GM18909 (cell line): ENCODE measurements at regions not wholly inside any gene's neighbourhood (a gene's known extent, or its start where the extent isn't known, plus 50 kb on each side); places are given as distances from the start of the nearest gene placed in this dataset.

Experiments
- ATAC-seq: cut with Tn5 transposase; IDR thresholded peaks from one replicate; pipeline ENCODE4 v1.9.1; 2021; ENCODE audit warnings: mild to moderate bottlenecking; ENCODE audit not compliant: unreplicated experiment, poor library complexity

GRCh38 chrX:124507246-124507645 is 160.9 kb downstream of the SH2D1A start:
- no peak for ATAC-seq

GRCh38 chrX:124518885-124519284 is 172.5 kb downstream of the SH2D1A start:
- ATAC-seq: no peak

DNA sequence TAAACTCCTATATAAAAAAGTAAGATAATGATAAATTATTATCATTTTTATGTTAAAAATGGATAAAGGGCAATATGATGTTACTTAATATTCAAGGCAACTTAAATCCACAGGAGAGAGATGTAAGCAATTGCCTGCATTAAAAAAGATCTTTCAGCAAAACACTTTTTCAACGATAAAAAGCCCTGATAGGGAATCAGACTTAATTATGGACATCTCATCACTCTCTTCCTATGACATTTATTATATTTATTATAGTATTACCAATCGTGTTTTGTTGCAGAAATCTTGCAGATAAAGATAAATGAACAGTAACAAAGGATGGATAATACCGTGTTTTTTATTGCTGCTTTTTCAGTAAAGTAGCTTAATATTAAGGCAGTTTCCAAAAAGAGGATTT is 178.5 kb downstream of the SH2D1A start:
- no peak for ATAC-seq

GRCh38 chrX:124529786-124530185 is 183.4 kb downstream of the SH2D1A start:
- ATAC-seq: no peak

- no peak for ATAC-seq
Observed at GRCh38 chrX:124530803-124531202, 184.4 kb downstream of the SH2D1A start.

GRCh38 chrX:124534536-124534935 is 188.2 kb downstream of the SH2D1A start:
- no peak for ATAC-seq

DNA sequence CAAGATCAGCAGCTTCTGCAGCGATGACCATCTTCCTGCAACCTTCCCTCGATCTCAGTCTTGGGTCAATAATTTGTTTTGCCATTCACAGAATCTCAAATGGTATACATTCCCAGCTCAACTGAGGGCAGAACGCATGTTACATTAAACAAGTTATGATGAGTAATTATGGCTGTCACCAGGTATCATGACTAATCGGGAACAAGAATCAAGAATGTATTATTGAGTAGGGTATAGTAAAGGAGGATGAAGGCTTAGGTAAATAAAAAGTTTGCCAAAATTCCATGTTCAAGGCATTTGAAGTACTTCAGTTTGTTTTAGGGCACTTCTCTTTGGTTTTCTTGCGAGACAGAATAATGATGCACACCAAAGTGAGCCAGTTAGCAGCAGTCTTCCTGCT is 194.1 kb downstream of the SH2D1A start:
- no peak for ATAC-seq

- ATAC-seq: no peak
Observed at GRCh38 chrX:124548571-124548970, 202.2 kb downstream of the SH2D1A start.

DNA sequence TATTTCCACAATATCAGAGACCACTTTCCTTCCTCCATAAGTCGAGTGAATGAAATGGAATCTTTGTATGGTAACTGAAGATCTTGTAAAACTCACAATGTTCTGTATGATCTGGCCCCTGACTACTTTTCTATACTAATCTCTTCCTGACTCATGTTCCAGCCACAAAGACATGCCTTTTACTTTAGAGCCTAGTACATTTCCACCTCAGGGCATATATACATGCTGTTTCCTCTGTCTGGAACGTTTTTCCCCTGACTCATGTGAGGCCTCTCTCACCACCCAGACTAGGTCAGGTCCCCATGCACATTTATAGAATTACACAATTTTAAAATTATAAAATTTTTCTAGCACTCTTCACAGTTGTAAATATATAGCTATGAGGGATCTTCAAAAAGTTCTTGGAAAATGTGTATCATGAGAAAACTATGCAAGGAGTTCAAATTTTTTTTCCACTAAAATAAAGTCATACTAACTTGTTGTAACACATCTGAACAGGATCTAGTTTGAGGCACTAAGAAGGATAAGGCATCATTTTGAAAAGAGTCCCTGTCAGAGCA is 208.8 kb downstream of the SH2D1A start:
- no peak for ATAC-seq

DNA sequence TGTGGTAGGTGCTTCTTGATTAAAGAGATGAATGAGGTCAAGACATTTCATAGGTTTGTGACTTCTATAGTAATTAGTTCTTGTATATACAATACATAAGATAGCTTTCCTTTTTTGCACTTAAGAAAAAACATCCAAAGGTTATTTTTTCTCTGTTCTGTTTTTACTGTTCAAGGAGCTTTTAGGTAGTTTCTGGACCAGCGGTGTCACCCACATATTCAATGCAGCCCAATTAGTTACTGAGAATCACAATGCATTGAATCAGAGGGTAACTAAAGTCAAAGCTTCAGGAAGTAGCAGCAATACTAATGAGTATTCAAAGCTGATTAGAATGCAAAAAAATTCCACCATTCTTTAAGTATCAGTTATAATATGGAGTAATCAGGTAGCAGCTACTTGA is 211.6 kb downstream of the SH2D1A start:
- ATAC-seq: no peak

DNA sequence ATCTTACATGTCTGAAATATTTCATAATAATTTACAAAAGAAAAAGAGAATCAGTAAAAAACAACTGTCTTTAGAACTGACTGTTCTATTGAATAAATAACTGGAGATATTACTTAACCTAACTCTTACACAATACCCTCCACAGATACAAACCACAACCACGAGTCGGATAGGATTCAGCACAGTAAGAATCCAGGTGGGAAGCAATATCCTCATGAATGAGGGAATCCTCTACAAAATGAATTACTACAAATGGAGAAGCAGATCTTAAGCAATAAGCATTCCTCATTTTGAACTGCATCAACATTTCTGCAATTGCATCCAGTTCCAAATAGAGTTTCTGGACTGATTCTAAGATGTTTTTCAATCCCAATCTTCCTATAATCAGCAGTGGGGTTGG is 227.1 kb downstream of the SH2D1A start:
- ATAC-seq: no peak

GRCh38 chrX:124592744-124593143 is 246.4 kb downstream of the SH2D1A start:
- ATAC-seq: no peak

DNA sequence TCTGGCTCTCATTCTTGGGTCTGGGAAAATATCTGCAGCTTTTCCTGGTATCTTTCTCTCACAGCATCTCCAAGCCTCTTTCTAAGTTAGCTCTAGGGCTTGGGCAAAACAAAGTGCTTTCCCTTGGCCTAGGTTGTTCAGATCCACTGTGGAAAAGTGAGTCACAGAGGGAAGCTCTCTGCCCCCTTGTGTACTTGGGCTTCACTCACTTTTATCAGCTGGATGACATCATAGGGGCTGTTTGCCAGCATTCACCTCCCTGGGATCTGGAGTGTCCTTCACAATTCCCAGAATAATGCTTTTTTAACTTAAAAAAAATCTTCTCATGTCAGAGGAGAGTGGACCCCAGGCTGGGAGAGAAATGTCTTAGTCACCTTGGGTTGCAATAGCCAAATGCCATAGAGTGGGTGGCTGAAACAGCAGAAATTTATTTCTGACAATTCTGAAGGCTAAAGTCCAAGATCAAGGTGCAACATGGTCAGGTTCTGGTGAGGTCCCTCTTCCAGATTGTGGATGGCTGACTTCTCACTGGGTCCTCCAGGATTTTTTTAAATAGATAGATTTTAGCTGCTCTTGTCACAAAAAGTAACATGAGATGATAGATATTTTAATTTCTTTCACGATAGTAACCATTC is 247.8 kb downstream of the SH2D1A start:
- no peak for ATAC-seq

DNA sequence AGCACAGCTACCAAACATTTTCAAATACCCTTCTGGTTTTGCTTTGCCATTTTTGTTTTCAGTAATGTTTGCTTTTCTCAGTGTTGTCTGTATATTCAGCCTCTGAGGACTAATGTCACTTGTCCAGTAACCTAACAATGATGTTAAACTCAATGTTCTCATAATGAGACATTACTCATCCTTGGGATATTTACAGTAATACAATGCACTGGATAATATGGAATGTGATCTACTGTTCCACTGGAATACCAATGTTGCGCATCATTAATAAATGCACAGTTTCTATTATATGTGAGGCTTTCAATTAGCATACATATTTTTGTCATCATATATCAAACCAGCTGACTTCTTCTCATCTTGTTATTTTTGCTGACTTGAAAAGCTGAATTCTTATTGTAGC is 259.1 kb downstream of the SH2D1A start:
- no peak for ATAC-seq

- no peak for ATAC-seq
Observed at GRCh38 chrX:124606724-124607123, 260.4 kb downstream of the SH2D1A start.

GRCh38 chrX:124619710-124620109 is 273.3 kb downstream of the SH2D1A start:
- no peak for ATAC-seq

- ATAC-seq: no peak
Observed at GRCh38 chrX:124634363-124634762, 288.0 kb downstream of the SH2D1A start.

GRCh38 chrX:124641737-124642491 is 295.6 kb downstream of the SH2D1A start:
- no peak for ATAC-seq

DNA sequence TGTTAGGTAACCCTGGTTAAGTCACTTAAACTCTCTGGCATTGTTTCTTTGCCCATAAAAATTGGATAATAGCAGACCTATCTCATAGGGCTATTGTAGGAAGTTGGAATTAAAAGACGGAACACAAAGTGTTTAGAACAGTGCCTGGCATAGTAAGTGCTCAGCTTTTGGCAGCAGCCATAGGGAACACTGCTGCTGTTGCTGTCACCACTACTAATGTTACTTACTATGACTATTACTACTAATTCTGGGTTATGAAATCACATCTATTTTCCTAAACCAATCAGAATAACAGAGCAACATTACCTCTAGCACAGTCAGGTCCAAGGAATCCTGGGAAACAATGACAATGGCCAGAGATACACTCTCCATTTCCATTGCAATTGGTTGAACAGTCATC is 300.0 kb downstream of the SH2D1A start:
- ATAC-seq: no peak

GRCh38 chrX:124651031-124651430 is 304.7 kb downstream of the SH2D1A start:
- ATAC-seq: no peak

- ATAC-seq: no peak
Observed at GRCh38 chrX:124665621-124666400, 319.4 kb downstream of the SH2D1A start.
